B cell (primary cell): ENCODE measurements at regions not wholly inside any gene's neighbourhood (a gene's known extent, or its start where the extent isn't known, plus 50 kb on each side); places are given as distances from the start of the nearest gene placed in this dataset.

Experiments
- ATAC-seq: fragments of 200-7000 bp; cut with Tn5 transposase; one replicate; pipeline ENCODE4 v1.10.0; 2021; ENCODE audit warnings: low read depth, mild to moderate bottlenecking, moderate number of reproducible peaks, moderate library complexity
- CTCF ChIA-PET: fragments of 350-600 bp; sonication (Branson Sonifier 250); formaldehyde crosslinking; loops from one replicate; lab custom pipeline; 2021; ENCODE audit warnings: antibody characterized with exemption, inconsistent platforms; lab: Charles Lee
- POLR2A ChIA-PET: fragments of 350-600 bp; sonication (Branson Sonifier 250); formaldehyde crosslinking; loops from one replicate; lab custom pipeline; 2021; ENCODE audit warnings: antibody characterized with exemption; lab: Charles Lee
- DNase-seq: peaks from one replicate; pipeline ENCODE4 v3.0.0; 2013
- H2AFZ ChIP-seq: 2 replicates; pipeline ENCODE4 v1.6.1; 2012; ENCODE audit warnings: mild to moderate bottlenecking, low read depth, low read length; ENCODE audit not compliant: insufficient read depth, poor library complexity, severe bottlenecking
- H3K27ac ChIP-seq, 2 donors: 1 replicate in 1 of 2; 2 replicates in 1 of 2; pipeline ENCODE4 v1.5.1; 2012 to 2013; ENCODE audit warnings: low read length in 2 of 2, mild to moderate bottlenecking in 2 of 2, moderate library complexity in 1 of 2
- H3K27me3 ChIP-seq, 4 experiments: fragments of 200-600 bp in 1 of 4; sonication (generic) in 1 of 4; replicated peaks in 1 of 4; 1 replicate in 2 of 4; 2 replicates in 2 of 4; pipeline versions ENCODE4 v1.6.1 to v1.7.0; 2013 to 2016; ENCODE audit warnings: low read length in 3 of 4, mild to moderate bottlenecking in 2 of 4, mixed read lengths in 1 of 4, moderate library complexity in 1 of 4; ENCODE audit not compliant: insufficient read depth in 4 of 4, control insufficient read depth in 3 of 4; ENCODE audit errors: control extremely low read depth in 1 of 4
- H3K36me3 ChIP-seq, 2 experiments: replicated peaks in 1 of 2; 1 replicate in 1 of 2; 2 replicates in 1 of 2; pipeline versions ENCODE4 v1.6.1 to v1.7.1; 2013; ENCODE audit warnings: low read length in 1 of 2; ENCODE audit not compliant: insufficient read depth in 2 of 2, control insufficient read depth in 1 of 2; ENCODE audit errors: control extremely low read depth in 1 of 2, extremely low read depth in 1 of 2
- H3K4me1 ChIP-seq, 2 donors: fragments of 200-600 bp in 1 of 2; sonication (generic) in 1 of 2; 1 replicate in 1 of 2; 2 replicates in 1 of 2; pipeline versions ENCODE4 v1.5.1 to v1.6.1; 2013 to 2017; ENCODE audit warnings: low read length in 2 of 2; ENCODE audit not compliant: control insufficient read depth in 2 of 2, insufficient read depth in 2 of 2
- H3K4me2 ChIP-seq: replicated peaks from 2 replicates; pipeline ENCODE3; 2012; ENCODE audit warnings: mild to moderate bottlenecking, low read depth, low read length; ENCODE audit not compliant: poor library complexity, severe bottlenecking
- H3K4me3 ChIP-seq, 5 experiments: fragments of 200-600 bp in 1 of 5; sonication (generic) in 1 of 5; 1 replicate in 3 of 5; 2 replicates in 2 of 5; pipeline versions ENCODE4 v1.5.1 to v1.7.0; 2011 to 2016; ENCODE audit warnings: low read length in 4 of 5, mild to moderate bottlenecking in 4 of 5, low read depth in 2 of 5, control low read depth in 1 of 5, moderate library complexity in 1 of 5; ENCODE audit not compliant: insufficient read depth in 1 of 5; ENCODE audit errors: control extremely low read depth in 1 of 5, extremely low read depth in 1 of 5
- H3K79me2 ChIP-seq: fragments of 200-600 bp; sonication (generic); one replicate; pipeline ENCODE4 v1.6.0; 2016; ENCODE audit warnings: low read length; ENCODE audit not compliant: control insufficient read depth, insufficient read depth
- H3K9ac ChIP-seq: fragments of 200-600 bp; sonication (generic); 2 replicates; pipeline ENCODE4 v1.6.1; 2017; ENCODE audit warnings: mild to moderate bottlenecking, low read length, moderate library complexity
- H3K9me3 ChIP-seq, 3 donors: one replicate each; pipeline versions ENCODE4 v1.6.1 to v1.7.1; 2013; ENCODE audit warnings: low read length in 2 of 3; ENCODE audit not compliant: control insufficient read depth in 2 of 3, insufficient read depth in 1 of 3; ENCODE audit errors: control extremely low read depth in 1 of 3
- H4K20me1 ChIP-seq: 2 replicates; pipeline ENCODE4 v1.6.0; 2012; ENCODE audit warnings: mild to moderate bottlenecking, low read length; ENCODE audit not compliant: insufficient read depth, control insufficient read depth, poor library complexity, severe bottlenecking
- H3K27ac Mint-ChIP-seq: one replicate; pipeline ENCODE4 v1.8.0; 2021; ENCODE audit warnings: mixed read lengths
- H3K27me3 Mint-ChIP-seq: one replicate; pipeline ENCODE4 v1.8.0; 2021; ENCODE audit warnings: mixed read lengths
- H3K4me1 Mint-ChIP-seq: one replicate; pipeline ENCODE4 v1.8.0; 2021; ENCODE audit warnings: mixed read lengths
- H3K4me3 Mint-ChIP-seq: one replicate; pipeline ENCODE4 v1.8.0; 2021; ENCODE audit warnings: mixed read lengths
- H3K9me3 Mint-ChIP-seq: one replicate; pipeline ENCODE4 v1.8.0; 2022; ENCODE audit warnings: mixed read lengths; ENCODE audit not compliant: insufficient read depth
- CTCF ChIP-seq: fragments of 200-600 bp; IDR thresholded peaks from one replicate; pipeline ENCODE4 v1.8.0; 2022; ENCODE audit warnings: antibody characterized with exemption, mild to moderate bottlenecking
- EZH2 ChIP-seq: IDR thresholded peaks from 2 replicates; pipeline ENCODE4 v1.6.1; 2012; ENCODE audit warnings: borderline replicate concordance, low read depth, mild to moderate bottlenecking, moderate library complexity, low read length; ENCODE audit not compliant: insufficient read depth, poor library complexity, severe bottlenecking
- WGBS: methylation state at CpG from one replicate; pipeline ENCODE4 v1.1.5; 2013; ENCODE audit warnings: missing lambda C conversion rate; ENCODE audit not compliant: insufficient coverage; 5-methylcytosine and 5-hydroxymethylcytosine counted together
- intact Hi-C: fragments of 100-400 bp; cut with micrococcal nuclease; formaldehyde crosslinking; loops from one replicate; pipeline ENCODE4 v1.10.0; 2022

DNA sequence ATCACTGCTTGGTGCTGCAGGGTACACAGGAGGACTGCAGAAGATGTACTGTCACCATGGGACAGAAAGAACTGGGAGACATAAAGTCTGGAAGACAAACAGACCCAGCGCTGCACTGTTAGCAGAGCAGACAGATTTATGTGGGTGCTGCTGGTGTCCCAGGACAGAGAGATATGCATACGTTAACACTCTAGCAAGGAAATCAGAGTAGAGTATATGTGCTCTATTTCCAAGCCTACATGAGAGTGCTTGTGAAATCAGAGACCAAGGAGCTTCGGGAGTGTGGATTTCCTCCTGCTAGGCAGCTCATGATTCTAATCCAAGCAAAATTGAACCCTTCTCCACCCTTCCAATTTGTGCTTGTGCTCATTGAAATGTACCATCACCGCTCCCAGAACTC is 416.5 kb downstream of the VRK1 start:
- H3K27me3 Mint-ChIP-seq = peaks cover 28% of the 10 kb centered on the region
- no peak overlapping the region for H3K27ac Mint-ChIP-seq
- H3K4me1 ChIP-seq = peaks cover 2 to 3% of the 10 kb centered on the region in 2 donors
- TF ChIP-seq CTCF (no peak), EZH2 (no peak)
- H3K27me3 ChIP-seq = peaks cover 0 to 16% (median 0%) of the 10 kb centered on the region in 4 experiments
- no peak overlapping the region for H3K4me3 Mint-ChIP-seq
- 100% methylated on average over 1 of the region's 4 CpGs for WGBS
- no peaks in the 10 kb centered on the region for H3K9me3 ChIP-seq
- H3K4me1 Mint-ChIP-seq = peaks cover 1% of the 10 kb centered on the region
- H3K4me3 ChIP-seq = no peak overlapping the region
- H3K4me2 ChIP-seq = no peak overlapping the region
- no peak overlapping the region for H3K9ac ChIP-seq
- H3K79me2 ChIP-seq = no peaks in the 10 kb centered on the region
- no peak overlapping the region for H2AFZ ChIP-seq
- ChIA-PET CTCF (no interaction called here), POLR2A (no interaction called here)
- H3K27ac ChIP-seq = no peak overlapping the region
- DNase-seq (no peak), ATAC-seq (no peak)
- intact Hi-C loops = no loop called here
- no peaks in the 10 kb centered on the region for H3K36me3 ChIP-seq
- H3K9me3 Mint-ChIP-seq = no peaks in the 10 kb centered on the region
- H4K20me1 ChIP-seq = no peaks in the 10 kb centered on the region

- Histone ChIP-seq H3K4me1 (peaks cover 13 to 15% of the 10 kb centered on the region in 2 donors), H2AFZ (no peak overlapping the region), H4K20me1 (no peaks in the 10 kb centered on the region), H3K27ac (no peak overlapping the region), H3K79me2 (no peaks in the 10 kb centered on the region), H3K9me3 (no peaks in the 10 kb centered on the region), H3K4me3 (no peak overlapping the region), H3K4me2 (no peak overlapping the region), H3K36me3 (no peaks in the 10 kb centered on the region), H3K27me3 (peaks cover 0 to 32% (median 7%) of the 10 kb centered on the region in 4 experiments), H3K9ac (no peak overlapping the region)
- Mint-ChIP-seq H3K4me3 (no peak overlapping the region), H3K9me3 (no peaks in the 10 kb centered on the region), H3K27ac (no peak overlapping the region), H3K27me3 (peaks cover 37% of the 10 kb centered on the region), H3K4me1 (peaks cover 9% of the 10 kb centered on the region)
- ChIA-PET POLR2A (no interaction called here), CTCF (no interaction called here)
- intact Hi-C loops = no loop called here
- ATAC-seq (no peak), DNase-seq (no peak)
- TF ChIP-seq CTCF (no peak), EZH2 (no peak)
- no CpG with 5 or more reads among the region's 4 CpGs for WGBS
Measured at GRCh38 chr14:97215263-97215969, 418.2 kb downstream of the VRK1 start.
